ENCODE measurements at regions not wholly inside any gene's neighbourhood (a gene's known extent, or its start where the extent isn't known, plus 50 kb on each side); places are given as distances from the start of the nearest gene placed in this dataset.

- no peak overlapping the region for H3K4me2 ChIP-seq
- no peak overlapping the region for H2AFZ ChIP-seq (ENCODE audit: low read depth)
- no peak overlapping the region for H3K9ac ChIP-seq
- H3K27me3 ChIP-seq (ENCODE audit: insufficient read depth, low read depth), result no peaks in the 10 kb centered on the region
- no peak for TF ChIP-seq CTCF (conservative IDR thresholded peaks at IDR 0.05; ENCODE audit: low read depth, low read length)
- no peak overlapping the region for H3K4me3 ChIP-seq (IDR thresholded peaks at IDR 0.05; ENCODE audit: insufficient read depth, low read depth, low read length)
- H3K4me1 ChIP-seq (ENCODE audit: low read depth, poor library complexity, severe bottlenecking), result peaks cover 15% of the 10 kb centered on the region
- no peaks in the 10 kb centered on the region for H4K20me1 ChIP-seq (ENCODE audit: insufficient read depth)
- no peaks in the 10 kb centered on the region for H3K79me2 ChIP-seq (ENCODE audit: insufficient read depth, low read depth)
- no peaks in the 10 kb centered on the region for H3K36me3 ChIP-seq (ENCODE audit: insufficient read depth)
- no peak overlapping the region for H3K27ac ChIP-seq
These were observed 80.7 kb upstream of the PPP1R3C start for GRCh38 chr10:91713461-91714072.

GRCh38 chr10:91711885-91712680, 79.2 kb upstream of the PPP1R3C start:
- H2AFZ ChIP-seq (ENCODE audit: low read depth), result peak overlapping the region; percentile 80
- H3K4me3 ChIP-seq (IDR thresholded peaks at IDR 0.05; ENCODE audit: insufficient read depth, low read depth, low read length), result no peak overlapping the region
- peak overlapping the region; percentile 48 for H3K27ac ChIP-seq

GRCh38 chr10:91709394-91709798, 76.5 kb upstream of the PPP1R3C start:
- Histone ChIP-seq H4K20me1 (ENCODE audit: insufficient read depth) (no peaks in the 10 kb centered on the region), H3K79me2 (ENCODE audit: insufficient read depth, low read depth) (no peaks in the 10 kb centered on the region), H3K9ac (no peak overlapping the region), H3K27ac (no peak overlapping the region), H3K36me3 (ENCODE audit: insufficient read depth) (no peaks in the 10 kb centered on the region), H3K27me3 (ENCODE audit: insufficient read depth, low read depth) (no peaks in the 10 kb centered on the region), H2AFZ (ENCODE audit: low read depth) (no peak overlapping the region), H3K4me2 (no peak overlapping the region), H3K4me3 (IDR thresholded peaks at IDR 0.05; ENCODE audit: insufficient read depth, low read depth, low read length) (no peak overlapping the region), H3K4me1 (ENCODE audit: low read depth, poor library complexity, severe bottlenecking) (peaks cover 15% of the 10 kb centered on the region)
- TF ChIP-seq CTCF (conservative IDR thresholded peaks at IDR 0.05; ENCODE audit: low read depth, low read length), result no peak

More at GRCh38 chr10:91711885-91712680, 79.2 kb upstream of the PPP1R3C start:
- Histone ChIP-seq H3K36me3 (ENCODE audit: insufficient read depth) (no peaks in the 10 kb centered on the region), H3K4me2 (peak overlapping the region; percentile 66), H3K79me2 (ENCODE audit: insufficient read depth, low read depth) (no peaks in the 10 kb centered on the region), H4K20me1 (ENCODE audit: insufficient read depth) (no peaks in the 10 kb centered on the region), H3K9ac (peak overlapping the region; percentile 50; the same call in 1 of the 2 replicates), H3K27me3 (ENCODE audit: insufficient read depth, low read depth) (no peaks in the 10 kb centered on the region), H3K4me1 (ENCODE audit: low read depth, poor library complexity, severe bottlenecking) (peaks cover 15% of the 10 kb centered on the region)
- TF ChIP-seq CTCF (conservative IDR thresholded peaks at IDR 0.05; ENCODE audit: low read depth, low read length), result no peak

- Histone ChIP-seq H3K4me3 (IDR thresholded peaks at IDR 0.05; ENCODE audit: insufficient read depth, low read depth, low read length) (no peak overlapping the region), H3K27ac (no peak overlapping the region), H3K79me2 (ENCODE audit: insufficient read depth, low read depth) (no peaks in the 10 kb centered on the region), H2AFZ (ENCODE audit: low read depth) (no peak overlapping the region), H3K4me2 (no peak overlapping the region), H3K36me3 (ENCODE audit: insufficient read depth) (no peaks in the 10 kb centered on the region), H4K20me1 (ENCODE audit: insufficient read depth) (no peaks in the 10 kb centered on the region), H3K4me1 (ENCODE audit: low read depth, poor library complexity, severe bottlenecking) (peaks cover 15% of the 10 kb centered on the region), H3K9ac (no peak overlapping the region), H3K27me3 (ENCODE audit: insufficient read depth, low read depth) (no peaks in the 10 kb centered on the region)
- no peak for TF ChIP-seq CTCF (conservative IDR thresholded peaks at IDR 0.05; ENCODE audit: low read depth, low read length)
These were observed 75.4 kb upstream of the PPP1R3C start for GRCh38 chr10:91708174-91708861.

Data from KMS-11 (cell line).